Activated CD8-positive, alpha-beta T cell treated with anti-CD3 and anti-CD28 coated beads for 36 hours (primary cell): ENCODE measurements at regions not wholly inside any gene's neighbourhood (a gene's known extent, or its start where the extent isn't known, plus 50 kb on each side); places are given as distances from the start of the nearest gene placed in this dataset.

Source experiments
- ATAC-seq: fragments of 200-7000 bp; cut with Tn5 transposase; one replicate; pipeline ENCODE4 v1.10.0; 2021; ENCODE audit warnings: mild to moderate bottlenecking, moderate library complexity
- CTCF ChIA-PET: fragments of 350-600 bp; sonication (Branson Sonifier 250); formaldehyde crosslinking; loops from one replicate; lab custom pipeline; 2021; ENCODE audit warnings: antibody characterized with exemption; lab: Charles Lee
- POLR2A ChIA-PET: fragments of 350-600 bp; sonication (Branson Sonifier 250); formaldehyde crosslinking; loops from one replicate; lab custom pipeline; 2021; ENCODE audit warnings: antibody characterized with exemption; lab: Charles Lee
- DNase-seq: peaks from one replicate; pipeline ENCODE4 v3.0.0-alpha.2; 2020
- H3K27ac Mint-ChIP-seq: one replicate; pipeline ENCODE4 v1.8.0; 2021; ENCODE audit warnings: mild to moderate bottlenecking, mixed read lengths
- H3K27me3 Mint-ChIP-seq: one replicate; pipeline ENCODE4 v1.8.0; 2021; ENCODE audit warnings: mixed read lengths
- H3K36me3 Mint-ChIP-seq: one replicate; pipeline ENCODE4 v1.8.0; 2021; ENCODE audit warnings: low read depth, mixed read lengths
- H3K4me1 Mint-ChIP-seq: one replicate; pipeline ENCODE4 v1.8.0; 2021; ENCODE audit warnings: low read depth, mixed read lengths
- H3K4me3 Mint-ChIP-seq: one replicate; pipeline ENCODE4 v1.8.0; 2021; ENCODE audit warnings: mild to moderate bottlenecking, moderate library complexity, mixed read lengths
- H3K9me3 Mint-ChIP-seq: one replicate; pipeline ENCODE4 v1.8.0; 2021; ENCODE audit warnings: mixed read lengths
- intact Hi-C: fragments of 100-400 bp; cut with micrococcal nuclease; formaldehyde crosslinking; loops from one replicate; pipeline ENCODE4 v1.10.0; 2022
- TF ChIP-seq, protein P1 (sequence below): fragments of 200-600 bp; IDR thresholded peaks from one replicate; pipeline ENCODE4 v1.8.0; 2022; ENCODE audit warnings: antibody characterized with exemption, mild to moderate bottlenecking

DNA sequence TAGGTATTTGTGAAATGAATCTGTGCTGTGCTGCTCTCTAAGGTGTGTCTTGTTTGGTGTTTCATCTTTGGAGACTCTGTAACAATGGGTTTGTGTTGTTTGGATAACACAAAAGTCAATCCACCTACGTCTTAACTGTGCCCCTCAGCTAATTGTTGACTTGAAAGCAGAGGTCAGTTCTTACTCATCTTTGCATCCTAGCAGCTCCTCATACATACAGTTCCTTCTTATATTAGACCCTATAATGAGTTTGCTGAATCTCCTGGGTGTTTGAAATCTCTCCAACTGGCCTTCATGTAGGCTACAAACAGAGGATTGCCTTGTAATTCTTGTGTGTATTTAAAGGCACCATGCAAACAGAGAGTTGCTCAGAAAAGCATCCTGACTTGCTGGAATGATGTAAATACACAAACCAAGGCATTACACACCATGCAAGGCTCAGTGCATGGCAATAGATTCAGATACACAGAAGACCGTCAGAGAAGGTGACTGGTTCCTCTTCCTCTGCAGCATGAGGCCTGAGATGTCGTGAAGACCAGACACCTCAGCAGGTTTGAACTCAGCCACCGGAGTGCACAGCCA, 220.0 kb upstream of the JADE1 start:
- Mint-ChIP-seq H3K36me3 (no peaks in the 10 kb centered on the region), H3K4me1 (no peaks in the 10 kb centered on the region), H3K27ac (no peak overlapping the region), H3K4me3 (no peak overlapping the region), H3K27me3 (no peaks in the 10 kb centered on the region), H3K9me3 (peaks cover 4% of the 10 kb centered on the region)
- POLR2A ChIA-PET = no interaction called here
- ATAC-seq (no peak), DNase-seq (no peak)
- intact Hi-C loops = no loop called here
- TF ChIP-seq, protein P1, sequence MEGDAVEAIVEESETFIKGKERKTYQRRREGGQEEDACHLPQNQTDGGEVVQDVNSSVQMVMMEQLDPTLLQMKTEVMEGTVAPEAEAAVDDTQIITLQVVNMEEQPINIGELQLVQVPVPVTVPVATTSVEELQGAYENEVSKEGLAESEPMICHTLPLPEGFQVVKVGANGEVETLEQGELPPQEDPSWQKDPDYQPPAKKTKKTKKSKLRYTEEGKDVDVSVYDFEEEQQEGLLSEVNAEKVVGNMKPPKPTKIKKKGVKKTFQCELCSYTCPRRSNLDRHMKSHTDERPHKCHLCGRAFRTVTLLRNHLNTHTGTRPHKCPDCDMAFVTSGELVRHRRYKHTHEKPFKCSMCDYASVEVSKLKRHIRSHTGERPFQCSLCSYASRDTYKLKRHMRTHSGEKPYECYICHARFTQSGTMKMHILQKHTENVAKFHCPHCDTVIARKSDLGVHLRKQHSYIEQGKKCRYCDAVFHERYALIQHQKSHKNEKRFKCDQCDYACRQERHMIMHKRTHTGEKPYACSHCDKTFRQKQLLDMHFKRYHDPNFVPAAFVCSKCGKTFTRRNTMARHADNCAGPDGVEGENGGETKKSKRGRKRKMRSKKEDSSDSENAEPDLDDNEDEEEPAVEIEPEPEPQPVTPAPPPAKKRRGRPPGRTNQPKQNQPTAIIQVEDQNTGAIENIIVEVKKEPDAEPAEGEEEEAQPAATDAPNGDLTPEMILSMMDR = no peak
- CTCF ChIA-PET = no interaction called here

DNA sequence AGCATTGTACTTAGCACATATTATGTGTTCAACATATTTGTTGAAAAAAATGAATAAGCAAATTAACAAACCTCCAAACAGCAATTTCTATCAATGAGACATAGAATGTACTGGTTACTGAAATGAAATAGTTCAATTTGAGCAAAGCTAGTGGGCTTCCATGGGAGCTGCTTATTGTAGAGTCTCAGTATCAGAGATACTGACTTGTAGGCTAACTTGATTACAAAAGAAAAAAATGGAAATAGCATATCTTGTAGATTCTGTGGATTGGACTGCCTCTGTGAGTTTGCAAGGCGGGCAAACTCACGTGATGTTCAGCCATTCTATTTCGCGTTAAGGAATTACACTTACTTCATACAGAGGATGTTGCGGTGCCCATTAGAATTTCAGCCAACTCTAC, 222.1 kb upstream of the JADE1 start:
- H3K27me3 Mint-ChIP-seq = peaks cover 1% of the 10 kb centered on the region
- ATAC-seq (no peak), DNase-seq (no peak)
- no peak overlapping the region for H3K27ac Mint-ChIP-seq
- no peaks in the 10 kb centered on the region for H3K36me3 Mint-ChIP-seq
- no peaks in the 10 kb centered on the region for H3K4me1 Mint-ChIP-seq
- no peak overlapping the region for H3K4me3 Mint-ChIP-seq
- intact Hi-C loops = no loop called here
- POLR2A ChIA-PET = no interaction called here
- TF ChIP-seq, protein P1 = no peak
- CTCF ChIA-PET = interaction anchor here (1.0 kb wide), 1 partner anchor 13 kb away, joined by 3 read pairs; no protein-coding TSS in a partner anchor
- no peaks in the 10 kb centered on the region for H3K9me3 Mint-ChIP-seq

DNA sequence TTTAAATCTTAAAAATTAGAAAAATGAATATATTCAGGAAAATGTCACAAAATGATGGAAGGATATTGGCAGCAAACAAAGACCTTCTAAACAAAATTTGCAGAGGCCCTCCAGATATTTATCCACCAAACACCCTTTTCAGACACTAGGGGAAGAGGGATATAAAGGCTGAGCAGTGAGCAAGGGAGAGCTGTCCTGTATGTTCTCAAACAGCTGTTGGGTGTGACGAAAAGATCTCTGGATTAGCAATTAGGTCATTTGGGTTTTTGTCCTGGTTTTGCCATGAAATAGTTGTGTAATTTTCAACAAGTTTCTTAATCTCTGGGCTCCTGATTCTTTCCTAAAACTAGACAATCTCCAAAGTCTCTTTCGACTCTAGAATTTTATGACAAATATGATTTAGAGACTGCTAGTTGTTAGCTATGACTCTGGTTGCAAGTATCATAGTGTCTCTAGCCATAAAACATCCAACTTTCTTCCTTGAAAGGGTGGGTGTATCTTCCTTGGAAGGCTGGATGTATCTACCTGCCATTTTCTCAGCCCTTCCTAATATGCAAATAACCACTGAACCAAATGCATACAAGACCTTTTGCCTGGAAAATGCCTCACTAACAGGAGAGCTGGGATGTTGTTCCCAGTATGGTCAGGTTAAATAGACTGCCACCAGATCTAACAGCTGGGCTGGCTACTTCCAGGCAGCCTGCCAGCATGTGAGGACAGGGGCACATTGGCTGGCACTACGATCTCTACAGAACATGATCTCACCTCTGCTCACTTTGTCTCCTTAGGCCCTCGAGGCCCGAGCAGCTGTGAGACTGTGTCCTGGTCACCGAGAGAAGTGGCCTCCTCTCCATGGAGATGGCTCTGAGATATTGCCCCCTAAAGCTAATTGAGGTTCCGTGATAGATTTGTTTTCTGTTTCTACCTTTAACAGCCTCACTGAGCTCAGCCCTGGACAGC, 225.5 kb upstream of the JADE1 start:
- TF ChIP-seq, protein P1 = no peak
- Mint-ChIP-seq H3K27ac (no peak overlapping the region), H3K27me3 (peaks cover 1% of the 10 kb centered on the region), H3K9me3 (no peaks in the 10 kb centered on the region), H3K4me1 (no peaks in the 10 kb centered on the region), H3K4me3 (no peak overlapping the region), H3K36me3 (no peaks in the 10 kb centered on the region)
- ATAC-seq (no peak), DNase-seq (no peak)
- POLR2A ChIA-PET = no interaction called here
- CTCF ChIA-PET = interaction anchor here (1.0 kb wide), 1 partner anchor 9 kb away, joined by 4 read pairs; no protein-coding TSS in a partner anchor
- intact Hi-C loops = no loop called here

DNA sequence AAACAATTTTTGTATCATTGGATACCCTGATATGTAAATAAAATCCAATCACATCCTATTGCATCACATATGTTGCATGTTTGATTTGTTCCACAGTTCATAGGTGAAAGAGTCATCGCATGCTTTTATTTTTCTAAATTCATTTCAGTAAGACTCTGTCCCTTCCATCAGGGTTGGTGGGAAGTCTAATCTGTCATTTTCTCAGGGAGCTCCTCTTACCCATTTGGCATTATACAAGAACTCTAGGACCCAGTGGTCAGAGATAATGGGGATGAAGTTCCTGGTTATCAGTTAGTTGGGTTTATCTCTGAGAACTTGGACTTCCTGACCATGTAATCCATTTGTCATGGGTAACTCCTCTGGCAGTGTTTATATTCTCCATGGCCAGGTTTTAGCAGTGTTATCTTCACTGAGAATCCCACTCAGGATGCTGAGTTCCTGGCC, 227.1 kb upstream of the JADE1 start:
- no peak for DNase-seq
- intact Hi-C loops = no loop called here
- H3K27ac Mint-ChIP-seq = no peak overlapping the region
- ChIA-PET POLR2A (no interaction called here), CTCF (no interaction called here)
- no peak overlapping the region for H3K4me3 Mint-ChIP-seq
- no peak for ATAC-seq
- H3K36me3 Mint-ChIP-seq = no peaks in the 10 kb centered on the region
- H3K27me3 Mint-ChIP-seq = peaks cover 1% of the 10 kb centered on the region
- TF ChIP-seq, protein P1 = no peak
- no peaks in the 10 kb centered on the region for H3K4me1 Mint-ChIP-seq
- H3K9me3 Mint-ChIP-seq = no peaks in the 10 kb centered on the region
